GM23248 (cell line): ENCODE measurements at regions not wholly inside any gene's neighbourhood (a gene's known extent, or its start where the extent isn't known, plus 50 kb on each side); places are given as distances from the start of the nearest gene placed in this dataset.

Source experiments
- EZH2 ChIP-seq: fragments of 200-600 bp; sonication (generic); IDR thresholded peaks from 2 replicates; pipeline ENCODE4 v1.6.1; 2018; ENCODE audit warnings: antibody characterized with exemption, mild to moderate bottlenecking; ENCODE audit not compliant: insufficient read depth, poor library complexity, severe bottlenecking
- EZH2phosphoT487 ChIP-seq: fragments of 200-600 bp; sonication (generic); IDR thresholded peaks from 2 replicates; pipeline ENCODE4 v1.6.1; 2018; ENCODE audit warnings: antibody characterized with exemption, moderate library complexity, mild to moderate bottlenecking, low read depth; ENCODE audit not compliant: insufficient read depth

GRCh38 chr7:93636276-93636675 lies 61.8 kb upstream of the CALCR start:
- TF ChIP-seq EZH2 (no peak), EZH2phosphoT487 (no peak)
